NCI-H2171 treated with DMSO at 0.1 percent for 48 hours (cell line): ENCODE measurements at regions not wholly inside any gene's neighbourhood (a gene's known extent, or its start where the extent isn't known, plus 50 kb on each side); places are given as distances from the start of the nearest gene placed in this dataset.

Experiments
- DNase-seq: peaks from one replicate; lab custom pipeline; 2025; lab: John Stamatoyannopoulos, UW

- DNase-seq = no peak
Observed at GRCh38 chr11:13221722-13222121, 55.9 kb upstream of the BMAL1 start.

DNA sequence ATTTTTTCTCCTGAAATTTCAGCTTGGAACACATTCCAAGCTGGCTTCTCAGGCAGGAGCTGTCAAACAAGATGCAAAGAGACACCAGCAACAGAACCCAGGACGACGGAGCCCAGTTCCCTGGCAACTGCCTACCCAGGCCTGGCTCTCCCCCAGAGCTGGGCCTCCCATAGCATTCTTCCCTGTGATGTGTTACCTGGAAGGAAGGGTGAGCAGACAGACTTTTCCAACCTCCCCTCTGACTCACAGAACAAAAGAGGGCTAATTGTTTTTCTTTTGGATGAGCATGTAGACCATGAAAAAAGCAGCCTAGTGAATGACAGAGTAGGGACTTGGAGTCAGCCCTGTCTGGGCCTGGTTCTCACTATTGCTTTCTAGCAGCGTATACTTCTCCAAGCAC is 55.3 kb upstream of the BMAL1 start:
- DNase-seq = no peak

DNA sequence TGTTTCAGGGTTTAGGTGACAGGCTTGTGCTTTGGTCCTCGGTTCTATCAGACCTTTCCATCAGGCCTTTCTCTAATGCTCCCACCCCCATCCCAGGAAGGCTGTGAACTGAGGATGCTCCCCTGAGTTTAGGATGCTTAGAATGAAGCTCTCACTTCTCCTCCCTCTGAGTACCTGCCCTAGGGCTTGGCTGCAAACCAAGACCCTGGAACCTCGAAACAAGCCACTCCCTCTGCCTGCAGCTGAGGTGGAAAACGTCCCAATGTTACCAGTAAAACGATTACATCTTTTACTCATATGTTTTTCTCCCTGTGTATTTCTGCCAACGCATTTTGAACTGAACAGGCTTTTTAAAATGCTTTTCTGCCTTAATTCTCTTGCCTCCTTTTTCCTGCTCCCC is 54.5 kb upstream of the BMAL1 start:
- DNase-seq = no peak

- no peak for DNase-seq
Observed at GRCh38 chr11:13224324-13224723, 53.3 kb upstream of the BMAL1 start.

DNA sequence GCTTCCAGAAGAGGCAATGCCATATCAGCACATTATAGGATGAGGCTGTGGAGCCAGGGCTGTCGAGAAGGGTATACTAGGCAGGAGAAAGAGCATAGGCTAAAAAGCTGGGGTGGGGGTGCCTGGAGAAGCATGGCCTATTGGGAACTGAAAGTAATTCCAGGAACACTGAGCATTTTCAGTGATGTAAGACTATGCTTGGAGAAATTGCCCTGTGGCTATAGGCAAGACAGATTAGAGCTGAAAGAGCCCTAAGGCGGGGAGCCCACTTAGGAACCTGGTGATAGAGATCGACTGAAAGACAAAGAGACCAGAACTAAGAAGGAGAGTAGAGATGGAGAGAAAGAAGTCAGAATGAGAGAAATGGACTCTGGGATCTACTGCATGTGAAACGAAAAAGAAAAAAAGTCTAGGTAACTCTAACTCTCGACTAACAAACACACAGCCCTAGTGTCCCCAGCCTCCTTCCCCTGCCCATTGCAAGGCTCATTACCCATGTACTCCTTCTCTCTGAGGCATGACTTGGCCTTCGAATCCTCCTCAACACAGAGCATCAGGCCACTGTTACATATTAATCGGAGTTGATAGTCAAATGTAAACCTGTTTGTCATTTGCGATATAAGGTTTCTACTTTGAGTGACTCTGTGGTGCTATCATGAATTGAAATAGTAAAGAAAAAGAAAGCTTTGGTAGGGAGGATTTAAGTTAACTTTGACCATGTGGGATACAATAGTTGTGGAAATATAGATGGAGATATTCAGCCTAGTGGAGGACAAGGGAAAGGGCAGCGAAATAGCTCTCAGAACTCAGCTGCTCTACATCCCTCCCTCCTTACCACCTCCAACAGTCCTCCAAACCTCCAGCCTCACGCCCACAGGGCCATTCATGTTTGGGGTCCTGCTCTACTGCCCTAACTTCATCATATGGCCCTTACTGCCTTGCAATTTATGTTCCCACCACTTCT is 52.3 kb upstream of the BMAL1 start:
- DNase-seq = no peak

- no peak for DNase-seq
Observed at GRCh38 chr11:13227676-13228255, 49.8 kb upstream of the BMAL1 start.
